Upper lobe of left lung (tissue), 6 donors: ENCODE measurements at regions not wholly inside any gene's neighbourhood (a gene's known extent, or its start where the extent isn't known, plus 50 kb on each side); places are given as distances from the start of the nearest gene placed in this dataset.

Experiments
- ATAC-seq, 2 donors: fragments of 200-7000 bp; cut with Tn5 transposase; one replicate each; pipeline ENCODE4 v1.9.1; 2022; ENCODE audit warnings: mild to moderate bottlenecking in 2 of 2, moderate library complexity in 2 of 2; ENCODE audit not compliant: low FRiP score in 2 of 2
- DNase-seq, 2 donors: peaks; one replicate each; pipeline ENCODE4 v3.0.0-alpha.2; 2019 to 2020
- H3K27ac ChIP-seq, 4 donors: fragments of 200-600 bp; sonication (generic); one replicate each; pipeline ENCODE4 v1.5.1; 2016 to 2019
- H3K27me3 ChIP-seq, 4 donors: fragments of 200-600 bp; sonication (generic); one replicate each; pipeline ENCODE4 v1.5.1; 2017 to 2019
- H3K36me3 ChIP-seq, 4 donors: fragments of 200-600 bp; sonication (generic); one replicate each; pipeline ENCODE4 v1.5.1; 2016 to 2019
- H3K4me1 ChIP-seq, 4 donors: fragments of 200-600 bp; sonication (generic); one replicate each; pipeline ENCODE4 v1.5.1; 2018 to 2019
- H3K4me3 ChIP-seq, 4 donors: fragments of 200-600 bp; sonication (generic); one replicate each; pipeline ENCODE4 v1.5.1; 2017 to 2019; ENCODE audit warnings: mild to moderate bottlenecking in 2 of 4, moderate library complexity in 1 of 4
- H3K9me3 ChIP-seq, 4 donors: fragments of 200-600 bp; sonication (generic); one replicate each; pipeline ENCODE4 v1.5.1; 2018 to 2019
- CTCF ChIP-seq, 6 experiments: fragments of 450-650 bp in 4 of 6; fragments of 200-600 bp in 2 of 6; sonication (generic) in 2 of 6; IDR thresholded peaks; one replicate each; pipeline ENCODE4 v1.5.1; 2016 to 2019; ENCODE audit warnings: antibody characterized with exemption in 6 of 6
- EP300 ChIP-seq, 4 donors: sonication (generic); formaldehyde crosslinking; IDR thresholded peaks; one replicate each; pipeline ENCODE4 v1.5.1; 2017; ENCODE audit warnings: antibody characterized with exemption in 4 of 4, control low read depth in 2 of 4
- POLR2A ChIP-seq, 4 donors: fragments of 450-650 bp; IDR thresholded peaks; one replicate each; pipeline ENCODE4 v1.5.1; 2016 to 2017; ENCODE audit warnings: antibody characterized with exemption in 4 of 4, mild to moderate bottlenecking in 2 of 4
- POLR2AphosphoS5 ChIP-seq, 2 donors: sonication (generic); formaldehyde crosslinking; IDR thresholded peaks; one replicate each; pipeline ENCODE4 v1.5.1; 2017; ENCODE audit warnings: antibody characterized with exemption in 2 of 2
- WGBS, 2 donors: methylation state at CpG; one replicate each; pipeline ENCODE4 v1.1.5; 2017 to 2018; 5-methylcytosine and 5-hydroxymethylcytosine counted together
- donor health status: DM: no; HTN: no; CAD: no; lungs with moderate emphysema.
- donor health status: DM: no; HTN: yes; CAD: no; lungs with severe emphysema.

- WGBS, 2 donors, result 71 to 87% methylated on average over 3 of the region's 3 CpGs
- no peaks in the 10 kb centered on the region for H3K4me1 ChIP-seq
- H3K27me3 ChIP-seq, result no peaks in the 10 kb centered on the region
- TF ChIP-seq POLR2AphosphoS5 (IDR thresholded peaks at IDR 0.05) (no peak), CTCF (IDR thresholded peaks at IDR 0.05) (no peak), EP300 (IDR thresholded peaks at IDR 0.05) (no peak), POLR2A (IDR thresholded peaks at IDR 0.05) (no peak)
- no peak for DNase-seq
- H3K9me3 ChIP-seq, result peaks cover 0 to 4% (median 3%) of the 10 kb centered on the region in 4 donors
- H3K27ac ChIP-seq, result no peak overlapping the region
- no peaks in the 10 kb centered on the region for H3K36me3 ChIP-seq
- no peak overlapping the region for H3K4me3 ChIP-seq
- ATAC-seq, result no peak
Observed at GRCh38 chr4:38347251-38347650, 316.7 kb upstream of the KLF3 start.

DNA sequence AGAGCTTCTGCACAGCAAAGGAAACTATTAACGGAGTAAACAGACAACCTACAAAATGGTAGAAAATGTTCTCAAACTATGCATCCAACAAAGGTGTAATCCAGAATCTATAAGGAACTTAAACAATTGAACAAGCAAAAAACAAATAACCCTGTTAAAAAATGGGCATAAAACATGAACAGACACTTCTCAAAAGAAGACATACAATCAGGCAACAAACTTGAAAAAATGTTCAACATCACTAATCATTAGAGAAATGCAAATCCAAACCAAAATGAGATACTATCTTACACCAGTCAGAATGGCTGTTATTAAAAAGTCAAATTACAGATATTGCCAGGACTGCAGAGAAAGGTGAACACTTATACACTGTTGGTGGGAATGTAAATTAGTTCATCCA is 309.6 kb upstream of the KLF3 start:
- TF ChIP-seq CTCF (IDR thresholded peaks at IDR 0.05), result no peak
- TF ChIP-seq EP300 (IDR thresholded peaks at IDR 0.05), result no peak
- no peak for TF ChIP-seq POLR2AphosphoS5 (IDR thresholded peaks at IDR 0.05)
- TF ChIP-seq POLR2A (IDR thresholded peaks at IDR 0.05), result no peak
- Histone ChIP-seq H3K4me1 (no peaks in the 10 kb centered on the region), H3K36me3 (no peaks in the 10 kb centered on the region), H3K4me3 (no peak overlapping the region), H3K27me3 (no peaks in the 10 kb centered on the region), H3K9me3 (peaks cover 0 to 9% (median 0%) of the 10 kb centered on the region in 4 donors), H3K27ac (no peak overlapping the region)
- WGBS, 2 donors, result 100% methylated on average over 1 of the region's 1 CpG
- ATAC-seq (no peak), DNase-seq (no peak)

- Histone ChIP-seq H3K27ac (no peak overlapping the region), H3K9me3 (peaks cover 0 to 9% (median 0%) of the 10 kb centered on the region in 4 donors), H3K4me1 (no peaks in the 10 kb centered on the region), H3K4me3 (no peak overlapping the region), H3K36me3 (no peaks in the 10 kb centered on the region), H3K27me3 (no peaks in the 10 kb centered on the region)
- WGBS, 2 donors, result 91 to 95% methylated on average over 5 of the region's 5 CpGs
- ATAC-seq (no peak), DNase-seq (no peak)
- TF ChIP-seq EP300 (IDR thresholded peaks at IDR 0.05) (no peak), POLR2A (IDR thresholded peaks at IDR 0.05) (no peak)
Observed at GRCh38 chr4:38354872-38355271, 309.1 kb upstream of the KLF3 start.

DNA sequence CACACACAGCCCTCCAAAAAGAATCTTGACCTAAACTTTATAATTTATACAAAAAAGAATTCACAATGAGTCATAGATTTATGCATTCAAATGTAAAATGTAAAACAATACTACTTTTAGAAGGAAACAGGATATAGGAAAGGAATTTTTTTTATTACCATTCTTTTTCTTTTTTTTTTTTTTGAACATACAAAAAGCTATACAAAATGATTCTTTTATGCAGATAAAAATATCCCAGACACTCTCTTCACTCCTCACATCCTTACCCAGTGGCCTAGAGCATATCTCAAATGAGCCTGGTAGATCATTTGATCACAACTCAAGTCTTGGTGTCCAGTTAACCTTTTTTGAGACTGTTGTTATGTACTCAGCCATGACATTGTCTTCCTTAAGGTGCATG is 307.3 kb upstream of the KLF3 start:
- Histone ChIP-seq H3K4me3 (no peak overlapping the region), H3K27ac (no peak overlapping the region), H3K9me3 (peaks cover 0 to 9% (median 0%) of the 10 kb centered on the region in 4 donors), H3K27me3 (no peaks in the 10 kb centered on the region), H3K4me1 (peaks cover 0 to 2% (median 0%) of the 10 kb centered on the region in 4 donors), H3K36me3 (no peaks in the 10 kb centered on the region)
- ATAC-seq, result no peak
- no peak for TF ChIP-seq CTCF (IDR thresholded peaks at IDR 0.05)
- no peak for TF ChIP-seq POLR2A (IDR thresholded peaks at IDR 0.05)
- TF ChIP-seq POLR2AphosphoS5 (IDR thresholded peaks at IDR 0.05), result no peak
- no peak for TF ChIP-seq EP300 (IDR thresholded peaks at IDR 0.05)
- no peak for DNase-seq

DNA sequence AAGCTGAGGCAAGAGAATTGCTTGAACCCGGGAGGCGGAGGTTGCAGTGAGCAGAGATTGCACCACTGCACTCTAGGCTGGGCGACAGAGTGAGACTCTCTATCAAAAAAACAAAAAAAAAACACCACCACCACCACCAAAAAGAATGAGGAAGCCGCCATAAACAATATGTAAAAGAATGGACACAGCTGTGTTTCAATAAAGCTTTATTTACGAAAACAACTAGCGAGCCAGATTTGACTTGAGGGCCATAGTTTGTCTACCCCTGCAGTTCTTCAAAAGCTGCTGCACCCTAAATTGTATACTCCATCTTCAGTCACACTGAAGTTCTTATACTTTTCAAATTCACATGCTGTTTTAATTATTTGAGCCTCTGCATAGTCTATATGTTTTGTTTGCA is 306.5 kb upstream of the KLF3 start:
- no peak overlapping the region for H3K27ac ChIP-seq
- no peak for DNase-seq
- H3K4me3 ChIP-seq, result no peak overlapping the region
- H3K4me1 ChIP-seq, result peaks cover 0 to 2% (median 0%) of the 10 kb centered on the region in 4 donors
- 95 to 99% methylated on average over 6 of the region's 6 CpGs for WGBS, 2 donors
- no peak for ATAC-seq
- TF ChIP-seq EP300 (IDR thresholded peaks at IDR 0.05), result no peak
- no peak for TF ChIP-seq POLR2AphosphoS5 (IDR thresholded peaks at IDR 0.05)
- no peak for TF ChIP-seq POLR2A (IDR thresholded peaks at IDR 0.05)
- TF ChIP-seq CTCF (IDR thresholded peaks at IDR 0.05), result no peak
- H3K27me3 ChIP-seq, result no peaks in the 10 kb centered on the region
- H3K9me3 ChIP-seq, result peaks cover 0 to 5% (median 0%) of the 10 kb centered on the region in 4 donors
- H3K36me3 ChIP-seq, result no peaks in the 10 kb centered on the region
